HL-60 (cell line): ENCODE measurements at regions not wholly inside any gene's neighbourhood (a gene's known extent, or its start where the extent isn't known, plus 50 kb on each side); places are given as distances from the start of the nearest gene placed in this dataset.

Experiments used
- DNase-seq, 2 experiments: peaks; one replicate each; pipeline ENCODE4 v3.0.0-alpha.2; 2010 to 2020; ENCODE audit warnings: low read depth in 1 of 2, low spot score in 1 of 2
- H3K27ac ChIP-seq: fragments of 250-450 bp; sonication (Bioruptor Pico); replicated peaks from 2 replicates; pipeline ENCODE4 v1.5.1; 2020; ENCODE audit warnings: mild to moderate bottlenecking, moderate library complexity
- H3K27me3 ChIP-seq: fragments of 250-450 bp; sonication (Bioruptor Pico); 2 replicates; pipeline ENCODE4 v1.5.1; 2021; ENCODE audit warnings: mild to moderate bottlenecking, moderate library complexity; ENCODE audit not compliant: insufficient read depth, poor library complexity, severe bottlenecking
- H3K4me3 ChIP-seq: replicated peaks from 2 replicates; pipeline ENCODE4 v1.5.1; 2011; ENCODE audit warnings: mild to moderate bottlenecking, control low read depth, low read length; ENCODE audit not compliant: insufficient read depth
- GABPA ChIP-seq: IDR thresholded peaks from 2 replicates; pipeline ENCODE4 v1.6.1; 2012; ENCODE audit warnings: low read depth
- POLR2AphosphoS5 ChIP-seq: IDR thresholded peaks from 2 replicates; pipeline ENCODE4 v1.6.1; 2012; ENCODE audit warnings: low read depth
- SPI1 ChIP-seq: IDR thresholded peaks from 2 replicates; pipeline ENCODE4 v1.6.1; 2012; ENCODE audit warnings: low read depth, mild to moderate bottlenecking, borderline replicate concordance
- TF ChIP-seq, protein P1 (sequence below): IDR thresholded peaks from one replicate; pipeline ENCODE4 v1.5.1; 2011; ENCODE audit warnings: low read length, control low read depth, inconsistent platforms; ENCODE audit not compliant: insufficient read depth
- TF ChIP-seq, protein P2 (sequence below): IDR thresholded peaks from 2 replicates; pipeline ENCODE4 v1.6.1; 2012; ENCODE audit warnings: low read depth; ENCODE audit not compliant: insufficient replicate concordance

DNA sequence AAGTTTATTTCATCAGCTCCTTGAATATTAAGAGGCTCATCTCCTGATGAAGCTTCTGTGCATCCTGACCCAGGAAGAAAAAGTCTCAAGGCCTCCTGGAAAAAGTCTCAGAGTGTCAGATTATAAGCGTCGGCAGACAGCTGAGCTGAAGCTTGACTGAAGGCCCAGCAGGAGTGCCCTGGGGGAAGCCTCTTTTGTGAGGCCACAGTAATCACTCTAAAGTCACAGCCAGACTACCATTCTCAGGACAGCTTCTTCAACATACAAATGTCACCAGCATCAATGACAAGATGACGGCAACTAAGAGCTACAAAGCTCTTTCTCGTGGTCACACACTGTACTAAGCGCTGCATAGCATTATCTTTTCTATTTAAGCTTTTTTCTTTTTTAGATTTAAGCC, 72.7 kb upstream of the LRRN1 start:
- H3K4me3 ChIP-seq = no peak overlapping the region
- H3K27me3 ChIP-seq = no peaks in the 10 kb centered on the region
- TF ChIP-seq GABPA (no peak), POLR2AphosphoS5 (no peak), SPI1 (no peak)
- TF ChIP-seq, protein P1, sequence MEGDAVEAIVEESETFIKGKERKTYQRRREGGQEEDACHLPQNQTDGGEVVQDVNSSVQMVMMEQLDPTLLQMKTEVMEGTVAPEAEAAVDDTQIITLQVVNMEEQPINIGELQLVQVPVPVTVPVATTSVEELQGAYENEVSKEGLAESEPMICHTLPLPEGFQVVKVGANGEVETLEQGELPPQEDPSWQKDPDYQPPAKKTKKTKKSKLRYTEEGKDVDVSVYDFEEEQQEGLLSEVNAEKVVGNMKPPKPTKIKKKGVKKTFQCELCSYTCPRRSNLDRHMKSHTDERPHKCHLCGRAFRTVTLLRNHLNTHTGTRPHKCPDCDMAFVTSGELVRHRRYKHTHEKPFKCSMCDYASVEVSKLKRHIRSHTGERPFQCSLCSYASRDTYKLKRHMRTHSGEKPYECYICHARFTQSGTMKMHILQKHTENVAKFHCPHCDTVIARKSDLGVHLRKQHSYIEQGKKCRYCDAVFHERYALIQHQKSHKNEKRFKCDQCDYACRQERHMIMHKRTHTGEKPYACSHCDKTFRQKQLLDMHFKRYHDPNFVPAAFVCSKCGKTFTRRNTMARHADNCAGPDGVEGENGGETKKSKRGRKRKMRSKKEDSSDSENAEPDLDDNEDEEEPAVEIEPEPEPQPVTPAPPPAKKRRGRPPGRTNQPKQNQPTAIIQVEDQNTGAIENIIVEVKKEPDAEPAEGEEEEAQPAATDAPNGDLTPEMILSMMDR = no peak
- TF ChIP-seq, protein P2, sequence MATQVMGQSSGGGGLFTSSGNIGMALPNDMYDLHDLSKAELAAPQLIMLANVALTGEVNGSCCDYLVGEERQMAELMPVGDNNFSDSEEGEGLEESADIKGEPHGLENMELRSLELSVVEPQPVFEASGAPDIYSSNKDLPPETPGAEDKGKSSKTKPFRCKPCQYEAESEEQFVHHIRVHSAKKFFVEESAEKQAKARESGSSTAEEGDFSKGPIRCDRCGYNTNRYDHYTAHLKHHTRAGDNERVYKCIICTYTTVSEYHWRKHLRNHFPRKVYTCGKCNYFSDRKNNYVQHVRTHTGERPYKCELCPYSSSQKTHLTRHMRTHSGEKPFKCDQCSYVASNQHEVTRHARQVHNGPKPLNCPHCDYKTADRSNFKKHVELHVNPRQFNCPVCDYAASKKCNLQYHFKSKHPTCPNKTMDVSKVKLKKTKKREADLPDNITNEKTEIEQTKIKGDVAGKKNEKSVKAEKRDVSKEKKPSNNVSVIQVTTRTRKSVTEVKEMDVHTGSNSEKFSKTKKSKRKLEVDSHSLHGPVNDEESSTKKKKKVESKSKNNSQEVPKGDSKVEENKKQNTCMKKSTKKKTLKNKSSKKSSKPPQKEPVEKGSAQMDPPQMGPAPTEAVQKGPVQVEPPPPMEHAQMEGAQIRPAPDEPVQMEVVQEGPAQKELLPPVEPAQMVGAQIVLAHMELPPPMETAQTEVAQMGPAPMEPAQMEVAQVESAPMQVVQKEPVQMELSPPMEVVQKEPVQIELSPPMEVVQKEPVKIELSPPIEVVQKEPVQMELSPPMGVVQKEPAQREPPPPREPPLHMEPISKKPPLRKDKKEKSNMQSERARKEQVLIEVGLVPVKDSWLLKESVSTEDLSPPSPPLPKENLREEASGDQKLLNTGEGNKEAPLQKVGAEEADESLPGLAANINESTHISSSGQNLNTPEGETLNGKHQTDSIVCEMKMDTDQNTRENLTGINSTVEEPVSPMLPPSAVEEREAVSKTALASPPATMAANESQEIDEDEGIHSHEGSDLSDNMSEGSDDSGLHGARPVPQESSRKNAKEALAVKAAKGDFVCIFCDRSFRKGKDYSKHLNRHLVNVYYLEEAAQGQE = no peak
- no peak for DNase-seq
- no peak overlapping the region for H3K27ac ChIP-seq

DNA sequence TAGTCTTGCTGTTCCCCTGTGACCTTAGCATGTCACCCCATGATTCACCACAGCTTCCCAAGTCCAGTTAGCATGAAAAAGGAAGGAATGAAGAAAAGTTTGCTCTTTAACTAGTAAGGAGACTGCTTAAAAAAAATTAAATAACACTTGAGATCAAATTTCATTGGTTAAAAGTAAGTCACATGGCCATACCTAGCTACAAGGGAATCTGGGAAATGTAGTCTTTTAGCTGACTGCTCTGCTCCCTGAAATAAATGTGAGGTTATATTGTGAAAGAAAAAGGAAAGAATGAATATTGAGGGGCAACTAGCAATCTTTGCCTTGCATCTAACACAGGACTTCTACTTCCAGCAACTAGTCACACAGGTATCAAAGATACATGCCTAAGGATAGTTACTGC, 84.7 kb upstream of the LRRN1 start:
- no peak overlapping the region for H3K4me3 ChIP-seq
- no peak for DNase-seq
- H3K27me3 ChIP-seq = no peaks in the 10 kb centered on the region
- TF ChIP-seq, protein P2 = no peak
- no peak for TF ChIP-seq GABPA
- TF ChIP-seq SPI1 = no peak
- TF ChIP-seq, protein P1 = no peak
- TF ChIP-seq POLR2AphosphoS5 = no peak
- H3K27ac ChIP-seq = no peak overlapping the region

DNA sequence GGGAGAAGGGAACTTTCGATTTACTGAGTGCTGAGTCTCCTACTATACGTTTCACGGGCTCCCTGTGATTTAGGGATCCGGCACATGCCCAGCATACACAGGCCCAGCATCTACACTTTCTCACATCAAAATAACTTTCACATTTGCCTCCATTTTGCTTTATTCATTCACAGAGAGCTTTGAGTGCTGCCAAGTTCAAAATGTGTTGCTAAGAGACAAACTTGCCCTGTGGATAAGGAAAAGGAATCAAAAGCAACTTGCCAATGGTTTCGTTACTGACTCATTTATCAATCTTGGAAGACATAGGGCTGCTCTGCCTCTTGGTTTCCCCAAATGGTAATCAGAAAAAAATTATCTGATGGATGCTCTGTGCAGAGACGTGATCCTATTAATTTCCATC, 86.3 kb upstream of the LRRN1 start:
- DNase-seq = no peak
- Histone ChIP-seq H3K27ac (no peak overlapping the region), H3K4me3 (no peak overlapping the region), H3K27me3 (no peaks in the 10 kb centered on the region)
- TF ChIP-seq, protein P1 = no peak
- TF ChIP-seq, protein P2 = no peak
